ENCODE measurements at regions not wholly inside any gene's neighbourhood (a gene's known extent, or its start where the extent isn't known, plus 50 kb on each side); places are given as distances from the start of the nearest gene placed in this dataset.

GRCh38 chr14:97218691-97219430 is 421.7 kb downstream of the VRK1 start:
- no peaks in the 10 kb centered on the region for H4K20me1 ChIP-seq (ENCODE audit: insufficient read depth, low read length)
- in situ Hi-C loops (cut with MboI; ENCODE audit: low sequenced_read_pairs) (no loop called here), dilution Hi-C loops (cut with HindIII; ENCODE audit: low sequenced_read_pairs, unreplicated experiment) (no loop called here), intact Hi-C loops (cut with micrococcal nuclease) (no loop called here)
- no peak overlapping the region for H3K56ac ChIP-seq (ENCODE audit: extremely low read depth, insufficient read depth, low read length)
- H3K4me1 ChIP-seq (ENCODE audit: control insufficient read depth, insufficient read depth, low read length) = no peaks in the 10 kb centered on the region
- no peak overlapping the region for H3K4me2 ChIP-seq (ENCODE audit: low read depth, low read length)
- H2BK5ac ChIP-seq (ENCODE audit: low read depth, low read length, poor library complexity, severe bottlenecking) = no peak overlapping the region
- H2BK120ac ChIP-seq (ENCODE audit: low read depth, low read length) = no peak overlapping the region
- no TSS peak for BruUV-seq (replicated peaks)
- H2AK5ac ChIP-seq (ENCODE audit: low read depth, low read length) = no peak overlapping the region
- H3K79me1 ChIP-seq (ENCODE audit: low read depth in 1 of 2, low read length in 2 of 2) = no peaks in the 10 kb centered on the region
- H4K5ac ChIP-seq (ENCODE audit: low read depth, low read length) = no peak overlapping the region
- no peak overlapping the region for H3K23ac ChIP-seq (ENCODE audit: low read depth, low read length)
- no peaks in the 10 kb centered on the region for H3K36me3 ChIP-seq (ENCODE audit: control insufficient read depth, insufficient read depth, low read length)
- DNase-seq (no peak), ATAC-seq (ENCODE audit: low read depth) (no peak)
- H3K9me3 ChIP-seq (ENCODE audit: control insufficient read depth, insufficient read depth, low read length) = peaks cover 15% of the 10 kb centered on the region
- H4K8ac ChIP-seq (ENCODE audit: low read depth in 2 of 2, low read length in 2 of 2) = no peak overlapping the region
- no peak overlapping the region for H3K18ac ChIP-seq (ENCODE audit: low read depth, low read length)
- ChIA-PET POLR2A (ENCODE audit: unreplicated experiment) (no interaction called here), CTCF (no interaction called here)
- H2AFZ ChIP-seq (replicated peaks; ENCODE audit: low read length, poor library complexity) = peak overlapping the region; percentile 32
- H3K27ac ChIP-seq (ENCODE audit: insufficient read depth, low read length) = no peak overlapping the region
- H3K14ac ChIP-seq (replicated peaks; ENCODE audit: low read depth, low read length) = no peak overlapping the region
- no peak overlapping the region for H2BK20ac ChIP-seq (ENCODE audit: low read depth, low read length)
- WGBS, 2 experiments (ENCODE audit: extremely low coverage in 2 of 2, insufficient read length in 1 of 2) = 3% methylated on average over 33 of the region's 52 CpGs; no CpG with 5 or more reads in 1 of the 2 experiments
- no peaks in the 10 kb centered on the region for H3K9me1 ChIP-seq (ENCODE audit: insufficient read depth, low read length)
- H3K27me3 ChIP-seq (ENCODE audit: control insufficient read depth, insufficient read depth, low read length) = no peaks in the 10 kb centered on the region
- no peak overlapping the region for H2AK9ac ChIP-seq (replicated peaks; ENCODE audit: low read depth, low read length, poor library complexity)
- H3K4ac ChIP-seq (ENCODE audit: low read depth, low read length) = no peak overlapping the region
- H4K91ac ChIP-seq (ENCODE audit: insufficient read depth, low read depth, low read length) = no peak overlapping the region
- H2BK15ac ChIP-seq (ENCODE audit: low read depth, low read length) = no peak overlapping the region
- TF ChIP-seq BHLHE40 (IDR thresholded peaks at IDR 0.05; ENCODE audit: low read depth, low read length) = no peak
- no peak for TF ChIP-seq MAZ (IDR thresholded peaks at IDR 0.05; ENCODE audit: borderline replicate concordance, low read depth, low read length)
- no peak for TF ChIP-seq CTCF (conservative IDR thresholded peaks at IDR 0.05; ENCODE audit: low read depth, low read length)
- TF ChIP-seq MAFK (IDR thresholded peaks at IDR 0.05; ENCODE audit: low read depth, low read length) = no peak
- TF ChIP-seq FOS (IDR thresholded peaks at IDR 0.05; ENCODE audit: low read depth, low read length) = no peak
- TF ChIP-seq RCOR1 (IDR thresholded peaks at IDR 0.05; ENCODE audit: insufficient replicate concordance, low read length) = no peak
- no peak for TF ChIP-seq MXI1 (IDR thresholded peaks at IDR 0.05; ENCODE audit: borderline replicate concordance, low read depth, low read length)
- no peak for TF ChIP-seq NFE2L2 (IDR thresholded peaks at IDR 0.05; ENCODE audit: low read depth, low read length)
- TF ChIP-seq SMC3 (IDR thresholded peaks at IDR 0.05; ENCODE audit: low read depth, low read length) = no peak
- no peak for TF ChIP-seq CEBPB (IDR thresholded peaks at IDR 0.05; ENCODE audit: low read depth, low read length)
- TF ChIP-seq USF2 (IDR thresholded peaks at IDR 0.05; ENCODE audit: low read depth, low read length) = no peak
- TF ChIP-seq POLR2A (IDR thresholded peaks at IDR 0.05; ENCODE audit: low read depth, low read length) = no peak
- TF ChIP-seq RFX5 (IDR thresholded peaks at IDR 0.05; ENCODE audit: low read depth, low read length) = no peak
- TF ChIP-seq CHD1 (IDR thresholded peaks at IDR 0.05; ENCODE audit: low read depth, low read length) = no peak
- TF ChIP-seq ELK1 (IDR thresholded peaks at IDR 0.05; ENCODE audit: borderline replicate concordance, low read depth, low read length) = no peak
- no peak for TF ChIP-seq RAD21 (IDR thresholded peaks at IDR 0.05; ENCODE audit: low read length)
- no peak overlapping the region for H3K4me3 ChIP-seq (ENCODE audit: insufficient read depth, low read depth, low read length)
- H3K9ac ChIP-seq (ENCODE audit: low read depth, low read length) = no peak overlapping the region

Measured in IMR-90 (cell line).